H1 (cell line): ENCODE measurements at regions not wholly inside any gene's neighbourhood (a gene's known extent, or its start where the extent isn't known, plus 50 kb on each side); places are given as distances from the start of the nearest gene placed in this dataset.

ENCODE experiments used
- ATF3 ChIP-seq: IDR thresholded peaks from 2 replicates; pipeline ENCODE4 v1.6.1; 2011; ENCODE audit warnings: low read depth, mild to moderate bottlenecking, low read length; ENCODE audit not compliant: insufficient read depth
- CEBPB ChIP-seq: IDR thresholded peaks from 2 replicates; pipeline ENCODE4 v1.6.1; 2012; ENCODE audit warnings: low read depth, low read length
- JUN ChIP-seq: IDR thresholded peaks from 2 replicates; pipeline ENCODE4 v1.6.1; 2011; ENCODE audit warnings: low read depth, mild to moderate bottlenecking, improper control_type of control experiment, low read length
- KDM1A ChIP-seq: fragments of 200-600, 300-600 bp; sonication (generic); IDR thresholded peaks from 2 replicates; pipeline ENCODE4 v1.7.1; 2016; ENCODE audit warnings: mild to moderate bottlenecking, low read length, borderline replicate concordance
- KDM5A ChIP-seq: fragments of 200-600 bp; IDR thresholded peaks from 2 replicates; pipeline ENCODE4 v1.7.1; 2012; ENCODE audit warnings: mild to moderate bottlenecking, low read length, inconsistent platforms, mixed read lengths
- NANOG ChIP-seq: IDR thresholded peaks from 2 replicates; pipeline ENCODE4 v1.6.1; 2011; ENCODE audit warnings: low read length, low read depth, mild to moderate bottlenecking, inconsistent platforms; ENCODE audit not compliant: insufficient read depth, poor library complexity, severe bottlenecking
- RNF2 ChIP-seq: fragments of 200-900, 300-1000 bp; sonication (generic); IDR thresholded peaks from 2 replicates; pipeline ENCODE4 v1.7.1; 2016; ENCODE audit warnings: borderline replicate concordance, low read depth, mild to moderate bottlenecking, antibody characterized with exemption, low read length; ENCODE audit not compliant: poor library complexity, severe bottlenecking; ENCODE audit errors: missing control alignments
- SIX5 ChIP-seq: IDR thresholded peaks from 2 replicates; pipeline ENCODE4 v1.6.1; 2011; ENCODE audit warnings: mild to moderate bottlenecking, low read depth, low read length
- SP1 ChIP-seq: IDR thresholded peaks from 2 replicates; pipeline ENCODE4 v1.6.1; 2011; ENCODE audit warnings: low read depth, low read length
- TF ChIP-seq, protein P1 (sequence below): fragments of 300-600 bp; sonication (generic); IDR thresholded peaks from 2 replicates; pipeline ENCODE4 v1.7.1; 2012; ENCODE audit warnings: low read length, moderate library complexity, mild to moderate bottlenecking, inconsistent platforms; ENCODE audit not compliant: insufficient replicate concordance

DNA sequence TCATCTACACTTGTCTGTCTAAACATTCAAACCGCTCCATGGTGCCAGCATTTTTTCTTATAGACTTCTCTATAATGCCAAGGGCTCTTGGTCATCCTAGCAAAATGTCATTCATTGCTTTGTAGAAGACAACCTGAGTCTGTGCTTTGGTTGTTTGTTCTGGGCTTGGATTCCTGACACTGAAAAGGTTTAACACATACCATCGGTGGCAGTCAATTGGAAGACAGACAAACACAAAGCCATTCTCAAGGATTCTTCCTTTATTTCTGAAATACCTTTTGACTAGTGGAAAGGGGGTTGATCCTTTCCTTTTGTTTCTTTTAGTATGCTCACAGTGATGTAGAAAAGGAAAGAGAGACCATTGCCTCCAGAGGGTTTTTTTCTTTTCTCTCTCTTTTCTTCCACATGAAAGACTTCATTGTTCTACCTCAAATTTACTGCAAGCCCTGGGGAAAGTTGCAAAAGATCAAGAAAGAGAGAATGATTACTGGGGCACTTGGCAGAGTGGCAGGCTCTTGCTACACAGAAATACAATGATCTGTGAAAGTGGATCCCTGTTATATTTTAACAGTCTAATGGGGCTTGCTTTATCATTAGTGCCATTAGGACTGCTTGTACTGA is 66.4 kb upstream of the TMC1 start (continued):
- TF ChIP-seq KDM5A (no peak), NANOG (no peak), RNF2 (no peak), KDM1A (no peak), SIX5 (peak; percentile 21; the same call in 1 of the 2 replicates), JUN (no peak), ATF3 (no peak), CEBPB (peak; percentile 27; the same call in 1 of the 2 replicates), SP1 (no peak)
- TF ChIP-seq, protein P1, sequence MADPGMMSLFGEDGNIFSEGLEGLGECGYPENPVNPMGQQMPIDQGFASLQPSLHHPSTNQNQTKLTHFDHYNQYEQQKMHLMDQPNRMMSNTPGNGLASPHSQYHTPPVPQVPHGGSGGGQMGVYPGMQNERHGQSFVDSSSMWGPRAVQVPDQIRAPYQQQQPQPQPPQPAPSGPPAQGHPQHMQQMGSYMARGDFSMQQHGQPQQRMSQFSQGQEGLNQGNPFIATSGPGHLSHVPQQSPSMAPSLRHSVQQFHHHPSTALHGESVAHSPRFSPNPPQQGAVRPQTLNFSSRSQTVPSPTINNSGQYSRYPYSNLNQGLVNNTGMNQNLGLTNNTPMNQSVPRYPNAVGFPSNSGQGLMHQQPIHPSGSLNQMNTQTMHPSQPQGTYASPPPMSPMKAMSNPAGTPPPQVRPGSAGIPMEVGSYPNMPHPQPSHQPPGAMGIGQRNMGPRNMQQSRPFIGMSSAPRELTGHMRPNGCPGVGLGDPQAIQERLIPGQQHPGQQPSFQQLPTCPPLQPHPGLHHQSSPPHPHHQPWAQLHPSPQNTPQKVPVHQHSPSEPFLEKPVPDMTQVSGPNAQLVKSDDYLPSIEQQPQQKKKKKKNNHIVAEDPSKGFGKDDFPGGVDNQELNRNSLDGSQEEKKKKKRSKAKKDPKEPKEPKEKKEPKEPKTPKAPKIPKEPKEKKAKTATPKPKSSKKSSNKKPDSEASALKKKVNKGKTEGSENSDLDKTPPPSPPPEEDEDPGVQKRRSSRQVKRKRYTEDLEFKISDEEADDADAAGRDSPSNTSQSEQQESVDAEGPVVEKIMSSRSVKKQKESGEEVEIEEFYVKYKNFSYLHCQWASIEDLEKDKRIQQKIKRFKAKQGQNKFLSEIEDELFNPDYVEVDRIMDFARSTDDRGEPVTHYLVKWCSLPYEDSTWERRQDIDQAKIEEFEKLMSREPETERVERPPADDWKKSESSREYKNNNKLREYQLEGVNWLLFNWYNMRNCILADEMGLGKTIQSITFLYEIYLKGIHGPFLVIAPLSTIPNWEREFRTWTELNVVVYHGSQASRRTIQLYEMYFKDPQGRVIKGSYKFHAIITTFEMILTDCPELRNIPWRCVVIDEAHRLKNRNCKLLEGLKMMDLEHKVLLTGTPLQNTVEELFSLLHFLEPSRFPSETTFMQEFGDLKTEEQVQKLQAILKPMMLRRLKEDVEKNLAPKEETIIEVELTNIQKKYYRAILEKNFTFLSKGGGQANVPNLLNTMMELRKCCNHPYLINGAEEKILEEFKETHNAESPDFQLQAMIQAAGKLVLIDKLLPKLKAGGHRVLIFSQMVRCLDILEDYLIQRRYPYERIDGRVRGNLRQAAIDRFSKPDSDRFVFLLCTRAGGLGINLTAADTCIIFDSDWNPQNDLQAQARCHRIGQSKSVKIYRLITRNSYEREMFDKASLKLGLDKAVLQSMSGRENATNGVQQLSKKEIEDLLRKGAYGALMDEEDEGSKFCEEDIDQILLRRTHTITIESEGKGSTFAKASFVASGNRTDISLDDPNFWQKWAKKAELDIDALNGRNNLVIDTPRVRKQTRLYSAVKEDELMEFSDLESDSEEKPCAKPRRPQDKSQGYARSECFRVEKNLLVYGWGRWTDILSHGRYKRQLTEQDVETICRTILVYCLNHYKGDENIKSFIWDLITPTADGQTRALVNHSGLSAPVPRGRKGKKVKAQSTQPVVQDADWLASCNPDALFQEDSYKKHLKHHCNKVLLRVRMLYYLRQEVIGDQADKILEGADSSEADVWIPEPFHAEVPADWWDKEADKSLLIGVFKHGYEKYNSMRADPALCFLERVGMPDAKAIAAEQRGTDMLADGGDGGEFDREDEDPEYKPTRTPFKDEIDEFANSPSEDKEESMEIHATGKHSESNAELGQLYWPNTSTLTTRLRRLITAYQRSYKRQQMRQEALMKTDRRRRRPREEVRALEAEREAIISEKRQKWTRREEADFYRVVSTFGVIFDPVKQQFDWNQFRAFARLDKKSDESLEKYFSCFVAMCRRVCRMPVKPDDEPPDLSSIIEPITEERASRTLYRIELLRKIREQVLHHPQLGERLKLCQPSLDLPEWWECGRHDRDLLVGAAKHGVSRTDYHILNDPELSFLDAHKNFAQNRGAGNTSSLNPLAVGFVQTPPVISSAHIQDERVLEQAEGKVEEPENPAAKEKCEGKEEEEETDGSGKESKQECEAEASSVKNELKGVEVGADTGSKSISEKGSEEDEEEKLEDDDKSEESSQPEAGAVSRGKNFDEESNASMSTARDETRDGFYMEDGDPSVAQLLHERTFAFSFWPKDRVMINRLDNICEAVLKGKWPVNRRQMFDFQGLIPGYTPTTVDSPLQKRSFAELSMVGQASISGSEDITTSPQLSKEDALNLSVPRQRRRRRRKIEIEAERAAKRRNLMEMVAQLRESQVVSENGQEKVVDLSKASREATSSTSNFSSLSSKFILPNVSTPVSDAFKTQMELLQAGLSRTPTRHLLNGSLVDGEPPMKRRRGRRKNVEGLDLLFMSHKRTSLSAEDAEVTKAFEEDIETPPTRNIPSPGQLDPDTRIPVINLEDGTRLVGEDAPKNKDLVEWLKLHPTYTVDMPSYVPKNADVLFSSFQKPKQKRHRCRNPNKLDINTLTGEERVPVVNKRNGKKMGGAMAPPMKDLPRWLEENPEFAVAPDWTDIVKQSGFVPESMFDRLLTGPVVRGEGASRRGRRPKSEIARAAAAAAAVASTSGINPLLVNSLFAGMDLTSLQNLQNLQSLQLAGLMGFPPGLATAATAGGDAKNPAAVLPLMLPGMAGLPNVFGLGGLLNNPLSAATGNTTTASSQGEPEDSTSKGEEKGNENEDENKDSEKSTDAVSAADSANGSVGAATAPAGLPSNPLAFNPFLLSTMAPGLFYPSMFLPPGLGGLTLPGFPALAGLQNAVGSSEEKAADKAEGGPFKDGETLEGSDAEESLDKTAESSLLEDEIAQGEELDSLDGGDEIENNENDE = peak; percentile 84
